SK-N-SH treated with all-trans-retinoic acid at 6 μM for 48 hours (cell line): ENCODE measurements at regions not wholly inside any gene's neighbourhood (a gene's known extent, or its start where the extent isn't known, plus 50 kb on each side); places are given as distances from the start of the nearest gene placed in this dataset.
A peak's percentile ranks its signal among the peaks of the same experiment; 100 is the strongest.

ENCODE experiments used
- ATAC-seq: fragments of 200-7000 bp; cut with Tn5 transposase; 3 replicates; pipeline ENCODE4 v1.9.1; 2020; ENCODE audit warnings: mild to moderate bottlenecking, moderate library complexity
- ARNTL ChIP-seq: fragments of 450-650 bp; formaldehyde crosslinking; IDR thresholded peaks from 2 replicates; pipeline ENCODE4 v1.5.0; 2020; ENCODE audit warnings: low read depth, mild to moderate bottlenecking, moderate library complexity, borderline replicate concordance
- BACH2 ChIP-seq: fragments of 250-450 bp; sonication (Bioruptor Pico); IDR thresholded peaks from 2 replicates; pipeline ENCODE4 v1.9.0; 2021; ENCODE audit warnings: mild to moderate bottlenecking, borderline replicate concordance
- CREB5 ChIP-seq: fragments of 250-450 bp; sonication (Bioruptor Pico); IDR thresholded peaks from 2 replicates; pipeline ENCODE4 v1.5.1; 2020; ENCODE audit warnings: low read depth, mild to moderate bottlenecking, moderate library complexity
- CSDC2 ChIP-seq: fragments of 250-450 bp; sonication (Bioruptor Pico); IDR thresholded peaks from 2 replicates; pipeline ENCODE4 v1.5.0; 2020; ENCODE audit warnings: mild to moderate bottlenecking, moderate library complexity
- CSRNP3 ChIP-seq: fragments of 250-450 bp; sonication (Bioruptor Pico); IDR thresholded peaks from 2 replicates; pipeline ENCODE4 v1.5.1; 2021; ENCODE audit warnings: mild to moderate bottlenecking, moderate library complexity
- ESRRG ChIP-seq: fragments of 250-450 bp; sonication (Bioruptor Pico); IDR thresholded peaks from 2 replicates; pipeline ENCODE4 v1.6.1; 2021; ENCODE audit warnings: mild to moderate bottlenecking
- GLIS3 ChIP-seq: fragments of 250-450 bp; sonication (Bioruptor Pico); IDR thresholded peaks from 2 replicates; pipeline ENCODE4 v1.5.0; 2020; ENCODE audit warnings: mild to moderate bottlenecking, moderate library complexity
- ISL1 ChIP-seq: fragments of 250-450 bp; sonication (Bioruptor Pico); IDR thresholded peaks from 2 replicates; pipeline ENCODE4 v2.1.2; 2022; ENCODE audit warnings: mild to moderate bottlenecking, moderate library complexity
- OSR1 ChIP-seq: fragments of 250-450 bp; sonication (Bioruptor Pico); IDR thresholded peaks from 2 replicates; pipeline ENCODE4 v1.8.0; 2022; ENCODE audit warnings: moderate library complexity, mild to moderate bottlenecking, inconsistent platforms
- PATZ1 ChIP-seq: fragments of 250-450 bp; sonication (Bioruptor Pico); IDR thresholded peaks from 2 replicates; pipeline ENCODE4 v1.8.0; 2020; ENCODE audit warnings: mild to moderate bottlenecking, moderate library complexity, borderline replicate concordance
- POU6F1 ChIP-seq: fragments of 250-450 bp; sonication (Bioruptor Pico); IDR thresholded peaks from 2 replicates; pipeline ENCODE4 v1.8.0; 2021; ENCODE audit warnings: low read depth, mild to moderate bottlenecking, moderate library complexity, borderline replicate concordance
- PPARA ChIP-seq: fragments of 250-450 bp; sonication (Bioruptor Pico); IDR thresholded peaks from 2 replicates; pipeline ENCODE4 v1.5.0; 2020; ENCODE audit warnings: mild to moderate bottlenecking, borderline replicate concordance
- RARB ChIP-seq: fragments of 250-450 bp; sonication (Bioruptor Pico); IDR thresholded peaks from 2 replicates; pipeline ENCODE4 v1.8.0; 2021; ENCODE audit warnings: mild to moderate bottlenecking, moderate library complexity
- SNAI2 ChIP-seq: fragments of 250-450 bp; sonication (Bioruptor Pico); IDR thresholded peaks from 2 replicates; pipeline ENCODE4 v1.5.0; 2020; ENCODE audit warnings: mild to moderate bottlenecking, moderate library complexity
- TCF4 ChIP-seq: fragments of 250-450 bp; sonication (Bioruptor Pico); IDR thresholded peaks from 2 replicates; pipeline ENCODE4 v1.8.0; 2021; ENCODE audit warnings: mild to moderate bottlenecking, moderate library complexity, borderline replicate concordance
- TOX ChIP-seq: fragments of 250-450 bp; sonication (Bioruptor Pico); IDR thresholded peaks from 2 replicates; pipeline ENCODE4 v1.8.0; 2021; ENCODE audit warnings: mild to moderate bottlenecking, moderate library complexity, borderline replicate concordance
- TSHZ2 ChIP-seq: fragments of 250-450 bp; sonication (Bioruptor Pico); IDR thresholded peaks from 2 replicates; pipeline ENCODE4 v1.5.0; 2020; ENCODE audit warnings: mild to moderate bottlenecking, moderate library complexity
- ZFP3 ChIP-seq: fragments of 250-450 bp; sonication (Bioruptor Pico); IDR thresholded peaks from 2 replicates; pipeline ENCODE4 v1.5.0; 2020; ENCODE audit warnings: mild to moderate bottlenecking, moderate library complexity
- ZFP30 ChIP-seq: fragments of 450-650 bp; formaldehyde crosslinking; IDR thresholded peaks from 2 replicates; pipeline ENCODE4 v1.5.0; 2022; ENCODE audit warnings: mild to moderate bottlenecking, moderate library complexity
- ZNF565 ChIP-seq: fragments of 450-650 bp; formaldehyde crosslinking; conservative IDR thresholded peaks from 2 replicates; pipeline ENCODE4 v1.5.0; 2020; ENCODE audit warnings: low read depth, mild to moderate bottlenecking, moderate library complexity

- no peak for TF ChIP-seq ISL1 (CRISPR knock-in tag)
- no peak for TF ChIP-seq BACH2 (CRISPR knock-in tag)
- no peak for TF ChIP-seq OSR1 (CRISPR knock-in tag)
- no peak for TF ChIP-seq POU6F1 (CRISPR knock-in tag)
- no peak for TF ChIP-seq CSRNP3 (CRISPR knock-in tag)
- no peak for TF ChIP-seq ZNF565 (CRISPR knock-in tag)
- TF ChIP-seq PATZ1 (CRISPR knock-in tag), result no peak
- TF ChIP-seq RARB (CRISPR knock-in tag), result no peak
- TF ChIP-seq SNAI2 (CRISPR knock-in tag), result no peak
- TF ChIP-seq CREB5, result no peak
- no peak for TF ChIP-seq PPARA (CRISPR knock-in tag)
- no peak for TF ChIP-seq CSDC2 (CRISPR knock-in tag)
- no peak for TF ChIP-seq ARNTL
- TF ChIP-seq TCF4, result no peak
- no peak for TF ChIP-seq GLIS3 (CRISPR knock-in tag)
- no peak for TF ChIP-seq ZFP3 (CRISPR knock-in tag)
Measured at GRCh38 chr13:111006506-111007031, 91.7 kb upstream of the ANKRD10 start.

GRCh38 chr13:111005808-111006505 is 91.1 kb upstream of the ANKRD10 start:
- 0 out of 3 replicates have a peak, but pooled peaks have one; percentile 22 for ATAC-seq

More at GRCh38 chr13:111006506-111007031, 91.7 kb upstream of the ANKRD10 start:
- ATAC-seq, result no peak

More at GRCh38 chr13:111005808-111006505, 91.1 kb upstream of the ANKRD10 start:
- TF ChIP-seq TOX (CRISPR knock-in tag), result no peak
- no peak for TF ChIP-seq ZFP3 (CRISPR knock-in tag)
- no peak for TF ChIP-seq ESRRG (CRISPR knock-in tag)
- no peak for TF ChIP-seq CSDC2 (CRISPR knock-in tag)
- no peak for TF ChIP-seq TSHZ2 (CRISPR knock-in tag)
- TF ChIP-seq ZFP30, result no peak
- no peak for TF ChIP-seq ISL1 (CRISPR knock-in tag)
- TF ChIP-seq, all 23 proteins: peak for 0
